ENCODE measurements at regions not wholly inside any gene's neighbourhood (a gene's known extent, or its start where the extent isn't known, plus 50 kb on each side); places are given as distances from the start of the nearest gene placed in this dataset.

- TF ChIP-seq CTCF (IDR thresholded peaks at IDR 0.05) (no peak), POLR2A (IDR thresholded peaks at IDR 0.05) (no peak)
These were observed 1137.1 kb downstream of the OLFM4 start for GRCh38 chr13:54165581-54166215.

Data from thyroid gland (tissue), 4 donors.